OCI-LY3 (cell line): ENCODE measurements at regions not wholly inside any gene's neighbourhood (a gene's known extent, or its start where the extent isn't known, plus 50 kb on each side); places are given as distances from the start of the nearest gene placed in this dataset.

Experiments
- CTCF ChIP-seq: fragments of 200-600, 300-600 bp; sonication (generic); IDR thresholded peaks from 2 replicates; pipeline ENCODE4 v1.5.1; 2014; ENCODE audit warnings: antibody characterized with exemption, low read length, low read depth
- EZH2phosphoT487 ChIP-seq: fragments of 200-600 bp; shearing (Covaris generic); IDR thresholded peaks from 2 replicates; pipeline ENCODE4 v1.6.1; 2018; ENCODE audit warnings: antibody characterized with exemption, mixed run types, low read depth

- TF ChIP-seq CTCF (no peak), EZH2phosphoT487 (no peak)
These were observed 467.0 kb upstream of the POT1 start for GRCh38 chr7:125396466-125397151.
